DND-41 (cell line): ENCODE measurements at regions not wholly inside any gene's neighbourhood (a gene's known extent, or its start where the extent isn't known, plus 50 kb on each side); places are given as distances from the start of the nearest gene placed in this dataset.

Source experiments
- ATAC-seq: fragments of 200-7000 bp; cut with Tn5 transposase; 3 replicates; pipeline ENCODE4 v1.9.1; 2021; ENCODE audit warnings: low read depth; ENCODE audit not compliant: insufficient read depth
- DNase-seq: peaks from one replicate; pipeline ENCODE4 v3.0.0-alpha.2; 2020
- H2AFZ ChIP-seq: 2 replicates; pipeline ENCODE4 v1.6.0; 2012; ENCODE audit warnings: low read depth, low read length
- H3K27ac ChIP-seq: 2 replicates; pipeline ENCODE4 v1.5.1; 2012; ENCODE audit warnings: low read length, inconsistent platforms
- H3K27me3 ChIP-seq: fragments of 200-600 bp; sonication (generic); 2 replicates; pipeline ENCODE4 v1.6.0; 2012; ENCODE audit warnings: low read length, mild to moderate bottlenecking, inconsistent platforms; ENCODE audit not compliant: insufficient read depth, poor library complexity
- H3K36me3 ChIP-seq: 2 replicates; pipeline ENCODE4 v1.5.1; 2012; ENCODE audit warnings: low read length, inconsistent platforms; ENCODE audit not compliant: insufficient read depth
- H3K4me1 ChIP-seq: 2 replicates; pipeline ENCODE4 v1.5.1; 2012; ENCODE audit warnings: mild to moderate bottlenecking, low read length; ENCODE audit not compliant: insufficient read depth
- H3K4me2 ChIP-seq: 2 replicates; pipeline ENCODE4 v1.6.0; 2012; ENCODE audit warnings: mild to moderate bottlenecking, moderate library complexity, low read length, inconsistent platforms; ENCODE audit not compliant: insufficient read depth
- H3K4me3 ChIP-seq, 2 experiments: fragments of 200-600 bp in 1 of 2; shearing (Covaris generic) in 1 of 2; 2 replicates each; pipeline ENCODE4 v1.5.1; 2012 to 2016; ENCODE audit warnings: inconsistent platforms in 2 of 2, low read length in 2 of 2, mild to moderate bottlenecking in 2 of 2, low read depth in 1 of 2, moderate library complexity in 1 of 2
- H3K79me2 ChIP-seq: 2 replicates; pipeline ENCODE4 v1.6.0; 2012; ENCODE audit warnings: low read length, inconsistent platforms; ENCODE audit not compliant: insufficient read depth
- H3K9ac ChIP-seq: 2 replicates; pipeline ENCODE4 v1.6.0; 2012; ENCODE audit warnings: low read depth, mild to moderate bottlenecking, inconsistent platforms, low read length, moderate library complexity
- H3K9me3 ChIP-seq: 2 replicates; pipeline ENCODE4 v1.5.1; 2012; ENCODE audit warnings: low read length, moderate library complexity, mild to moderate bottlenecking, inconsistent platforms; ENCODE audit not compliant: insufficient read depth, severe bottlenecking
- H4K20me1 ChIP-seq: 2 replicates; pipeline ENCODE4 v1.6.0; 2012; ENCODE audit warnings: low read length; ENCODE audit not compliant: insufficient read depth
- CTCF ChIP-seq: IDR thresholded peaks from 2 replicates; pipeline ENCODE4 v1.5.1; 2012; ENCODE audit warnings: borderline replicate concordance, low read length, moderate library complexity, mild to moderate bottlenecking; ENCODE audit not compliant: poor library complexity, severe bottlenecking; ENCODE audit errors: extremely low read depth
- EZH2 ChIP-seq: IDR thresholded peaks from 3 replicates; pipeline ENCODE4 v1.6.1; 2012; ENCODE audit warnings: borderline replicate concordance, low read depth, mild to moderate bottlenecking, moderate library complexity, low read length, inconsistent platforms; ENCODE audit not compliant: severe bottlenecking

- Histone ChIP-seq H3K9ac (no peak overlapping the region), H3K4me1 (no peaks in the 10 kb centered on the region), H2AFZ (no peak overlapping the region), H3K9me3 (peaks cover 2% of the 10 kb centered on the region), H3K27ac (no peak overlapping the region), H3K36me3 (no peaks in the 10 kb centered on the region), H4K20me1 (no peaks in the 10 kb centered on the region), H3K4me3 (no peak overlapping the region), H3K4me2 (no peak overlapping the region), H3K27me3 (no peaks in the 10 kb centered on the region), H3K79me2 (no peaks in the 10 kb centered on the region)
- TF ChIP-seq CTCF (no peak), EZH2 (no peak)
- no peak for DNase-seq
- no peak for ATAC-seq
These were observed 737.2 kb upstream of the IGFBP3 start for GRCh38 chr7:46658281-46658680.

GRCh38 chr7:46654546-46655443 lies 733.7 kb upstream of the IGFBP3 start:
- H3K4me2 ChIP-seq, result no peak overlapping the region
- H3K4me3 ChIP-seq, result no peak overlapping the region
- TF ChIP-seq EZH2, result no peak
- TF ChIP-seq CTCF, result no peak
- H2AFZ ChIP-seq, result no peak overlapping the region
- no peaks in the 10 kb centered on the region for H4K20me1 ChIP-seq
- ATAC-seq, result no peak
- no peaks in the 10 kb centered on the region for H3K36me3 ChIP-seq
- no peaks in the 10 kb centered on the region for H3K79me2 ChIP-seq
- no peak for DNase-seq
- H3K9ac ChIP-seq, result no peak overlapping the region
- H3K27me3 ChIP-seq, result no peaks in the 10 kb centered on the region
- H3K4me1 ChIP-seq, result no peaks in the 10 kb centered on the region
- no peak overlapping the region for H3K27ac ChIP-seq
- H3K9me3 ChIP-seq, result peaks cover 2% of the 10 kb centered on the region

- ATAC-seq, result no peak
- Histone ChIP-seq H4K20me1 (no peaks in the 10 kb centered on the region), H3K27me3 (no peaks in the 10 kb centered on the region), H3K79me2 (no peaks in the 10 kb centered on the region), H3K27ac (no peak overlapping the region), H3K4me2 (no peak overlapping the region), H3K36me3 (no peaks in the 10 kb centered on the region), H3K4me3 (no peak overlapping the region), H3K9me3 (peaks cover 2% of the 10 kb centered on the region), H3K4me1 (no peaks in the 10 kb centered on the region), H2AFZ (no peak overlapping the region), H3K9ac (no peak overlapping the region)
- no peak for DNase-seq
- no peak for TF ChIP-seq EZH2
- TF ChIP-seq CTCF, result no peak
These were observed 732.8 kb upstream of the IGFBP3 start for GRCh38 chr7:46653848-46654247.
